ENCODE measurements at regions not wholly inside any gene's neighbourhood (a gene's known extent, or its start where the extent isn't known, plus 50 kb on each side); places are given as distances from the start of the nearest gene placed in this dataset.

GRCh38 chr7:94272821-94273583 is 121.7 kb upstream of the COL1A2 start:
- no peak for TF ChIP-seq CTCF (IDR thresholded peaks at IDR 0.05)
- no peak for TF ChIP-seq POLR2A (IDR thresholded peaks at IDR 0.05)
